ENCODE measurements at regions not wholly inside any gene's neighbourhood (a gene's known extent, or its start where the extent isn't known, plus 50 kb on each side); places are given as distances from the start of the nearest gene placed in this dataset.

GRCh38 chr7:136229790-136230189 is 252.6 kb upstream of the MTPN start:
- H3K9me3 Mint-ChIP-seq: peaks cover 12 to 26% of the 10 kb centered on the region in 2 donors
- H3K36me3 Mint-ChIP-seq: peaks cover 5% of the 10 kb centered on the region
- intact Hi-C loops (cut with micrococcal nuclease): loop anchor here (10.0 kb wide), 1 partner anchor 55 kb away; no protein-coding TSS in a partner anchor
- Histone ChIP-seq H3K4me1 (ENCODE audit: control insufficient read depth, insufficient read depth, low read length) (no peaks in the 10 kb centered on the region), H3K4me3 (ENCODE audit: low read length) (no peak overlapping the region), H3K27me3 (ENCODE audit: control insufficient read depth, insufficient read depth, low read length) (no peaks in the 10 kb centered on the region), H3K27ac (ENCODE audit: low read length) (no peak overlapping the region), H3K9me3 (ENCODE audit: control insufficient read depth, insufficient read depth, low read length) (peaks cover 4% of the 10 kb centered on the region), H3K36me3 (ENCODE audit: control insufficient read depth, insufficient read depth, low read length) (no peaks in the 10 kb centered on the region)
- no peaks in the 10 kb centered on the region for H3K4me1 Mint-ChIP-seq
- ATAC-seq (no peak), DNase-seq (no peak)
- H3K27me3 Mint-ChIP-seq (ENCODE audit: low read depth in 2 of 2): no peaks in the 10 kb centered on the region
- no peak overlapping the region for H3K27ac Mint-ChIP-seq
- no CpG with 5 or more reads among the region's 1 CpG for WGBS (ENCODE audit: insufficient coverage)
- H3K4me3 Mint-ChIP-seq: no peak overlapping the region
- no peak for TF ChIP-seq CTCF (IDR thresholded peaks at IDR 0.05)

GRCh38 chr7:136228171-136228570 is 251.0 kb upstream of the MTPN start:
- peaks cover 11 to 22% of the 10 kb centered on the region in 2 donors for H3K9me3 Mint-ChIP-seq
- no peak overlapping the region for H3K4me3 ChIP-seq (ENCODE audit: low read length)
- no peaks in the 10 kb centered on the region for H3K27me3 ChIP-seq (ENCODE audit: control insufficient read depth, insufficient read depth, low read length)
- 95% methylated on average over 3 of the region's 3 CpGs for WGBS (ENCODE audit: insufficient coverage)
- peaks cover 4% of the 10 kb centered on the region for H3K9me3 ChIP-seq (ENCODE audit: control insufficient read depth, insufficient read depth, low read length)
- intact Hi-C loops (cut with micrococcal nuclease): loop anchor here (10.0 kb wide), 1 partner anchor 57 kb away; no protein-coding TSS in a partner anchor
- H3K27ac Mint-ChIP-seq: no peak overlapping the region
- no peaks in the 10 kb centered on the region for H3K4me1 ChIP-seq (ENCODE audit: control insufficient read depth, insufficient read depth, low read length)
- TF ChIP-seq CTCF (IDR thresholded peaks at IDR 0.05): no peak
- no peak for ATAC-seq
- no peak overlapping the region for H3K27ac ChIP-seq (ENCODE audit: low read length)
- peaks cover 5% of the 10 kb centered on the region for H3K36me3 Mint-ChIP-seq
- H3K27me3 Mint-ChIP-seq (ENCODE audit: low read depth in 2 of 2): no peaks in the 10 kb centered on the region
- no peak overlapping the region for H3K4me3 Mint-ChIP-seq
- no peak for DNase-seq
- H3K4me1 Mint-ChIP-seq: no peaks in the 10 kb centered on the region
- H3K36me3 ChIP-seq (ENCODE audit: control insufficient read depth, insufficient read depth, low read length): no peaks in the 10 kb centered on the region

- peaks cover 12% of the 10 kb centered on the region for H3K36me3 Mint-ChIP-seq
These were observed 237.2 kb upstream of the MTPN start for GRCh38 chr7:136214356-136214755.

More at GRCh38 chr7:136214356-136214755, 237.2 kb upstream of the MTPN start:
- no peak overlapping the region for H3K4me3 ChIP-seq (ENCODE audit: low read length)
- intact Hi-C loops (cut with micrococcal nuclease): no loop called here
- no peak for ATAC-seq
- H3K27ac ChIP-seq (ENCODE audit: low read length): no peak overlapping the region
- H3K9me3 ChIP-seq (ENCODE audit: control insufficient read depth, insufficient read depth, low read length): no peaks in the 10 kb centered on the region
- no peaks in the 10 kb centered on the region for H3K4me1 ChIP-seq (ENCODE audit: control insufficient read depth, insufficient read depth, low read length)
- no CpG with 5 or more reads among the region's 1 CpG for WGBS (ENCODE audit: insufficient coverage)
- peaks cover 8 to 9% of the 10 kb centered on the region in 2 donors for H3K9me3 Mint-ChIP-seq
- no peak for DNase-seq
- H3K27me3 Mint-ChIP-seq (ENCODE audit: low read depth in 2 of 2): no peaks in the 10 kb centered on the region
- no peaks in the 10 kb centered on the region for H3K4me1 Mint-ChIP-seq
- no peaks in the 10 kb centered on the region for H3K36me3 ChIP-seq (ENCODE audit: control insufficient read depth, insufficient read depth, low read length)
- no peak for TF ChIP-seq CTCF (IDR thresholded peaks at IDR 0.05)
- no peak overlapping the region for H3K27ac Mint-ChIP-seq
- H3K4me3 Mint-ChIP-seq: no peak overlapping the region
- H3K27me3 ChIP-seq (ENCODE audit: control insufficient read depth, insufficient read depth, low read length): no peaks in the 10 kb centered on the region

Data from natural killer cell (primary cell).